Fibroblast of the aortic adventitia (primary cell): ENCODE measurements at regions not wholly inside any gene's neighbourhood (a gene's known extent, or its start where the extent isn't known, plus 50 kb on each side); places are given as distances from the start of the nearest gene placed in this dataset.

Experiments used
- DNase-seq: peaks from one replicate; pipeline ENCODE4 v3.0.0-alpha.2; 2010; ENCODE audit warnings: low read depth
- H3K4me3 ChIP-seq: 2 replicates; pipeline ENCODE4 v1.5.1; 2011; ENCODE audit warnings: low read depth, mild to moderate bottlenecking, control low read depth, low read length, moderate library complexity
- CTCF ChIP-seq: IDR thresholded peaks from 2 replicates; pipeline ENCODE4 v1.5.1; 2011; ENCODE audit warnings: mild to moderate bottlenecking, low read length, control low read depth, inconsistent platforms; ENCODE audit not compliant: insufficient read depth

GRCh38 chr2:234343372-234343771 lies 153.5 kb downstream of the ARL4C start:
- no peak for TF ChIP-seq CTCF
- no peak overlapping the region for H3K4me3 ChIP-seq
- no peak for DNase-seq

GRCh38 chr2:234341306-234341985 lies 155.4 kb downstream of the ARL4C start:
- DNase-seq = no peak
- TF ChIP-seq CTCF = no peak
- H3K4me3 ChIP-seq = no peak overlapping the region

GRCh38 chr2:234339501-234339900 lies 157.4 kb downstream of the ARL4C start:
- no peak overlapping the region for H3K4me3 ChIP-seq
- no peak for TF ChIP-seq CTCF
- no peak for DNase-seq

- no peak overlapping the region for H3K4me3 ChIP-seq
- no peak for DNase-seq
- TF ChIP-seq CTCF = no peak
Measured at GRCh38 chr2:234339011-234339410, 157.9 kb downstream of the ARL4C start.

- no peak overlapping the region for H3K4me3 ChIP-seq
- peak; percentile 81 for DNase-seq
- no peak for TF ChIP-seq CTCF
Measured at GRCh38 chr2:234335661-234336228, 161.1 kb downstream of the ARL4C start.

GRCh38 chr2:234334756-234335155 lies 162.1 kb downstream of the ARL4C start:
- no peak for DNase-seq
- TF ChIP-seq CTCF = no peak
- H3K4me3 ChIP-seq = no peak overlapping the region
